H9 (cell line): ENCODE measurements at regions not wholly inside any gene's neighbourhood (a gene's known extent, or its start where the extent isn't known, plus 50 kb on each side); places are given as distances from the start of the nearest gene placed in this dataset.

Source experiments
- DNase-seq: peaks from one replicate; pipeline ENCODE4 v3.0.0-alpha.2; 2017
- H2AFZ ChIP-seq: one replicate; pipeline ENCODE4 v1.6.1; 2013; ENCODE audit warnings: mild to moderate bottlenecking, low read length, control low read depth, moderate library complexity
- H2AK5ac ChIP-seq: 2 replicates; pipeline ENCODE4 v1.6.1; 2013; ENCODE audit warnings: low read length, control low read depth, mixed read lengths; ENCODE audit not compliant: insufficient read length
- H2BK120ac ChIP-seq: one replicate; pipeline ENCODE4 v1.6.1; 2013; ENCODE audit warnings: low read depth, mild to moderate bottlenecking, low read length, control low read depth, inconsistent platforms; ENCODE audit not compliant: poor library complexity, severe bottlenecking
- H2BK12ac ChIP-seq: 2 replicates; pipeline ENCODE4 v1.6.1; 2013; ENCODE audit warnings: low read length, control low read depth, mixed read lengths, low read depth; ENCODE audit not compliant: insufficient read length
- H2BK15ac ChIP-seq: 2 replicates; pipeline ENCODE4 v1.6.1; 2013; ENCODE audit warnings: low read depth, low read length, control low read depth
- H2BK20ac ChIP-seq: one replicate; pipeline ENCODE4 v1.6.1; 2013; ENCODE audit warnings: low read depth, mild to moderate bottlenecking, low read length, control low read depth, inconsistent platforms; ENCODE audit not compliant: poor library complexity, severe bottlenecking
- H2BK5ac ChIP-seq: 2 replicates; pipeline ENCODE4 v1.6.1; 2013; ENCODE audit warnings: low read length, control low read depth, mixed read lengths; ENCODE audit not compliant: insufficient read length
- H3K14ac ChIP-seq: 2 replicates; pipeline ENCODE4 v1.6.1; 2013; ENCODE audit warnings: low read length, control low read depth; ENCODE audit not compliant: insufficient read depth
- H3K18ac ChIP-seq: 2 replicates; pipeline ENCODE4 v1.6.1; 2013; ENCODE audit warnings: low read depth, mild to moderate bottlenecking, mixed read lengths, low read length, control low read depth; ENCODE audit not compliant: insufficient read length
- H3K23ac ChIP-seq: 2 replicates; pipeline ENCODE4 v1.6.1; 2013; ENCODE audit warnings: low read length, control low read depth, mixed read lengths, low read depth; ENCODE audit not compliant: insufficient read length
- H3K23me2 ChIP-seq: 2 replicates; pipeline ENCODE4 v1.6.1; 2013; ENCODE audit warnings: low read depth, mild to moderate bottlenecking, mixed read lengths, low read length, control low read depth; ENCODE audit not compliant: insufficient read length, poor library complexity, severe bottlenecking
- H3K27ac ChIP-seq: 2 replicates; pipeline ENCODE4 v1.5.1; 2013; ENCODE audit warnings: low read length, control low read depth, mixed read lengths, low read depth; ENCODE audit not compliant: insufficient read length
- H3K27me3 ChIP-seq: 2 replicates; pipeline ENCODE4 v1.6.1; 2013; ENCODE audit warnings: low read length, control low read depth, inconsistent platforms; ENCODE audit not compliant: insufficient read depth
- H3K4ac ChIP-seq: 2 replicates; pipeline ENCODE4 v1.6.1; 2013; ENCODE audit warnings: low read depth, mild to moderate bottlenecking, control low read depth, inconsistent platforms, low read length, moderate library complexity
- H3K4me1 ChIP-seq: 2 replicates; pipeline ENCODE4 v1.6.1; 2013; ENCODE audit warnings: low read length, control low read depth, inconsistent platforms; ENCODE audit not compliant: insufficient read depth
- H3K4me2 ChIP-seq: 2 replicates; pipeline ENCODE4 v1.6.1; 2013; ENCODE audit warnings: low read length, control low read depth, mixed read lengths; ENCODE audit not compliant: insufficient read length, insufficient read depth
- H3K56ac ChIP-seq: 2 replicates; pipeline ENCODE4 v1.6.1; 2013; ENCODE audit warnings: low read depth, mild to moderate bottlenecking, mixed read lengths, low read length, control low read depth; ENCODE audit not compliant: insufficient read length
- H3K79me1 ChIP-seq: 2 replicates; pipeline ENCODE4 v1.6.1; 2013; ENCODE audit warnings: low read depth, mild to moderate bottlenecking, moderate library complexity, low read length, control low read depth, inconsistent platforms; ENCODE audit not compliant: insufficient read depth, poor library complexity, severe bottlenecking
- H3K79me2 ChIP-seq: 2 replicates; pipeline ENCODE4 v1.6.1; 2013; ENCODE audit warnings: low read length, control low read depth, inconsistent platforms; ENCODE audit not compliant: insufficient read depth
- H3K9ac ChIP-seq: 2 replicates; pipeline ENCODE4 v1.6.1; 2013; ENCODE audit warnings: low read length, control low read depth, mixed read lengths; ENCODE audit not compliant: insufficient read length; ENCODE audit errors: extremely low read depth
- H3K9me3 ChIP-seq: one replicate; pipeline ENCODE4 v1.6.1; 2013; ENCODE audit warnings: low read depth, low read length, inconsistent platforms; ENCODE audit not compliant: control insufficient read depth
- H3T11ph ChIP-seq: one replicate; pipeline ENCODE4 v1.6.1; 2013; ENCODE audit warnings: mild to moderate bottlenecking, low read length, control low read depth, inconsistent platforms
- H4K20me1 ChIP-seq: one replicate; pipeline ENCODE4 v1.6.1; 2013; ENCODE audit not compliant: control insufficient read depth, insufficient read length, insufficient read depth
- H4K5ac ChIP-seq: 2 replicates; pipeline ENCODE4 v1.6.1; 2013; ENCODE audit warnings: low read depth, mild to moderate bottlenecking, mixed read lengths, low read length, control low read depth; ENCODE audit not compliant: insufficient read length
- H4K8ac ChIP-seq: replicated peaks from 2 replicates; pipeline ENCODE4 v1.6.1; 2013; ENCODE audit warnings: low read length, control low read depth, mixed read lengths, low read depth; ENCODE audit not compliant: insufficient read length
- H4K91ac ChIP-seq: 2 replicates; pipeline ENCODE4 v1.6.1; 2013; ENCODE audit warnings: low read depth, mild to moderate bottlenecking, moderate library complexity, mixed read lengths, low read length, control low read depth; ENCODE audit not compliant: insufficient read length
- H3K27ac Mint-ChIP-seq, 3 experiments: 2 replicates in 2 of 3; 3 replicates in 1 of 3; pipeline ENCODE4 v1.8.0; 2020 to 2021; ENCODE audit warnings: mixed read lengths in 3 of 3, mild to moderate bottlenecking in 1 of 3, moderate library complexity in 1 of 3
- H3K27me3 Mint-ChIP-seq: 2 replicates; pipeline ENCODE4 v1.8.0; 2021; ENCODE audit warnings: low read depth, mild to moderate bottlenecking, moderate library complexity, mixed read lengths
- H3K36me3 Mint-ChIP-seq, 3 experiments: 2 replicates in 2 of 3; 3 replicates in 1 of 3; pipeline ENCODE4 v1.8.0; 2020 to 2021; ENCODE audit warnings: low read depth in 3 of 3, mixed read lengths in 3 of 3; ENCODE audit not compliant: insufficient read depth in 1 of 3
- H3K4me1 Mint-ChIP-seq, 2 experiments: 2 replicates each; pipeline ENCODE4 v1.8.0; 2020; ENCODE audit warnings: mixed read lengths in 2 of 2
- H3K4me3 Mint-ChIP-seq, 2 experiments: 2 replicates in 1 of 2; 3 replicates in 1 of 2; pipeline ENCODE4 v1.8.0; 2020 to 2021; ENCODE audit warnings: mild to moderate bottlenecking in 2 of 2, mixed read lengths in 2 of 2, moderate library complexity in 1 of 2
- H3K9me3 Mint-ChIP-seq, 2 experiments: 2 replicates in 1 of 2; 3 replicates in 1 of 2; pipeline ENCODE4 v1.8.0; 2020; ENCODE audit warnings: mild to moderate bottlenecking in 2 of 2, mixed read lengths in 2 of 2, moderate library complexity in 1 of 2
- CTCF ChIP-seq: fragments of 200-600 bp; sonication (generic); conservative IDR thresholded peaks from 3 replicates; pipeline ENCODE4 v1.8.0; 2021; ENCODE audit warnings: antibody characterized with exemption, mild to moderate bottlenecking
- WGBS: extraction: QIAGEN DNeasy Blood & Tissue Kit; methylation state at CpG from one replicate; pipeline ENCODE4 v1.1.7; 2013; ENCODE audit warnings: missing lambda C conversion rate, low lambda C conversion rate, mixed read lengths; ENCODE audit not compliant: insufficient read length; ENCODE audit errors: extremely low coverage; 5-methylcytosine and 5-hydroxymethylcytosine counted together

GRCh38 chr6:103722683-103723082 lies 1137.0 kb downstream of the HACE1 start:
- no peak overlapping the region for H2BK120ac ChIP-seq
- H3K4me2 ChIP-seq: no peak overlapping the region
- Mint-ChIP-seq H3K27ac (no peak overlapping the region), H3K4me1 (0 out of 4 replicates have a peak, but pooled peaks cover 0 to 2% of the 10 kb centered on the region in 2 experiments), H3K27me3 (no peaks in the 10 kb centered on the region), H3K9me3 (no peaks in the 10 kb centered on the region), H3K36me3 (no peaks in the 10 kb centered on the region), H3K4me3 (no peak overlapping the region)
- no peak overlapping the region for H4K8ac ChIP-seq
- no peaks in the 10 kb centered on the region for H4K20me1 ChIP-seq
- TF ChIP-seq CTCF: no peak
- H2BK5ac ChIP-seq: no peak overlapping the region
- no peak overlapping the region for H2BK20ac ChIP-seq
- no peak overlapping the region for H3K4ac ChIP-seq
- no peak overlapping the region for H2AK5ac ChIP-seq
- no peak for DNase-seq
- H3K23ac ChIP-seq: no peak overlapping the region
- H3T11ph ChIP-seq: no peak overlapping the region
- no peak overlapping the region for H4K91ac ChIP-seq
- no peak overlapping the region for H3K9ac ChIP-seq
- no peaks in the 10 kb centered on the region for H3K79me1 ChIP-seq
- no peak overlapping the region for H3K14ac ChIP-seq
- no peaks in the 10 kb centered on the region for H3K23me2 ChIP-seq
- no peaks in the 10 kb centered on the region for H3K9me3 ChIP-seq
- H3K4me1 ChIP-seq: no peaks in the 10 kb centered on the region
- H3K56ac ChIP-seq: no peak overlapping the region
- no peak overlapping the region for H2BK12ac ChIP-seq
- H3K18ac ChIP-seq: no peak overlapping the region
- H3K79me2 ChIP-seq: no peaks in the 10 kb centered on the region
- no peak overlapping the region for H4K5ac ChIP-seq
- no peak overlapping the region for H2BK15ac ChIP-seq
- no peaks in the 10 kb centered on the region for H3K27me3 ChIP-seq
- H2AFZ ChIP-seq: no peak overlapping the region
- no peak overlapping the region for H3K27ac ChIP-seq
- WGBS: no CpG with 5 or more reads among the region's 1 CpG
